Lower lobe of right lung (tissue), 2 donors: ENCODE measurements at regions not wholly inside any gene's neighbourhood (a gene's known extent, or its start where the extent isn't known, plus 50 kb on each side); places are given as distances from the start of the nearest gene placed in this dataset.

Source experiments
- ATAC-seq, 2 donors: fragments of 200-7000 bp; cut with Tn5 transposase; one replicate each; pipeline ENCODE4 v1.9.1; 2020 to 2022; ENCODE audit warnings: mild to moderate bottlenecking in 2 of 2, moderate library complexity in 2 of 2
- DNase-seq: peaks from one replicate; pipeline ENCODE4 v3.0.0-alpha.2; 2020
- H3K27ac ChIP-seq: fragments of 200-600 bp; one replicate; pipeline ENCODE4 v1.8.0; 2022
- H3K27me3 ChIP-seq: fragments of 200-600 bp; one replicate; pipeline ENCODE4 v1.8.0; 2022; ENCODE audit warnings: low read depth
- H3K36me3 ChIP-seq: fragments of 200-600 bp; one replicate; pipeline ENCODE4 v1.8.0; 2022; ENCODE audit warnings: mild to moderate bottlenecking
- H3K4me1 ChIP-seq: fragments of 200-600 bp; one replicate; pipeline ENCODE4 v1.8.0; 2022
- H3K4me3 ChIP-seq: fragments of 200-600 bp; one replicate; pipeline ENCODE4 v1.8.0; 2022; ENCODE audit warnings: mild to moderate bottlenecking
- H3K9me3 ChIP-seq: fragments of 200-600 bp; one replicate; pipeline ENCODE4 v1.8.0; 2022
- CTCF ChIP-seq: fragments of 200-600 bp; IDR thresholded peaks from one replicate; pipeline ENCODE4 v1.8.0; 2022; ENCODE audit warnings: antibody characterized with exemption, mild to moderate bottlenecking
- intact Hi-C: fragments of 100-400 bp; cut with DNase I; formaldehyde crosslinking; loops from one replicate; pipeline ENCODE4 v1.11.0; 2022
- donor health status: DM: no; HTN: yes; CAD: no; lungs with severe emphysema.

DNA sequence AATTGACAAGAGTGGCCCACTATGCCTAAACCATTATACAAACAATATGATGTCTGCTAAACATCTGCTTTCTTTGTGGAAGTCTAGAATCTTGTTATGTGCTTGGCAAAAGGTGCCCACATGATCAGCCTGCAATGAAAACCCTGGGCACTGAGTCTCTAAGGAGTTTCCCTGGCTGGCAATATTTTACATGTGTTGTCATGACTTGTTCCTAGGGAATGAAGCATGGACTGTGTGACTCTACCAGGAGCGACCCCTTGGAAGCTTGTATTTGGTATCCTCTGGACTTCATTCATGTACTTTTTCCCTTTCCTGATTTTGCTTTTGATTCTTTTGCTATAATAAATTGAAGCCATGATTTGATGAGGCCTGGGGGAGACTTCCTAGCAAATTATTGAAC lies 324.9 kb downstream of the HHIPL2 start:
- Histone ChIP-seq H3K27ac (no peak overlapping the region), H3K9me3 (no peaks in the 10 kb centered on the region), H3K27me3 (no peaks in the 10 kb centered on the region), H3K4me1 (no peaks in the 10 kb centered on the region), H3K36me3 (no peaks in the 10 kb centered on the region), H3K4me3 (no peak overlapping the region)
- intact Hi-C loops, result no loop called here
- no peak for TF ChIP-seq CTCF
- no peak for ATAC-seq
- no peak for DNase-seq

GRCh38 chr1:222216255-222216754 lies 331.6 kb downstream of the HHIPL2 start:
- Histone ChIP-seq H3K36me3 (no peaks in the 10 kb centered on the region), H3K4me3 (no peak overlapping the region), H3K27me3 (no peaks in the 10 kb centered on the region), H3K9me3 (no peaks in the 10 kb centered on the region), H3K4me1 (no peaks in the 10 kb centered on the region), H3K27ac (no peak overlapping the region)
- no peak for TF ChIP-seq CTCF
- ATAC-seq (no peak), DNase-seq (no peak)
- intact Hi-C loops, result no loop called here

DNA sequence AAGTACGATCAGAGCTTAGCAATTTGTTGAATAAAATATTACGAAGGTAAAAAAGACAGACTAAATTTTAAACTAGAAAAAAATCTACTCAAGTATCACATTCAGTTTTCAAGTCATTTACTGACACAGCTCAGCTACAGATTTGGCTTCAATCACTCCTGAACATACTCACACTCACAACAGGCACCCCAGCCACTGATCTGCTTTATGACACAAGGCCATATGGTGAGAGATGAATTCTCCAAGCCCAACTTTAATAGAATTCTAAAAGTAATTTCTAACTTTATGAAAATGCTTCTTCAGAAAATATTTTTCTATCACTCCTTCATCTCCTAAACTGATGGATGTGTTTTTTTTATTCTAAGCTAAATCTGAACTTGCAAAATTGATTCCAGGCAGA lies 337.1 kb downstream of the HHIPL2 start:
- Histone ChIP-seq H3K36me3 (no peaks in the 10 kb centered on the region), H3K9me3 (no peaks in the 10 kb centered on the region), H3K27ac (no peak overlapping the region), H3K4me3 (no peak overlapping the region), H3K27me3 (no peaks in the 10 kb centered on the region), H3K4me1 (no peaks in the 10 kb centered on the region)
- no peak for ATAC-seq
- intact Hi-C loops, result no loop called here
- DNase-seq, result no peak
- TF ChIP-seq CTCF, result no peak

DNA sequence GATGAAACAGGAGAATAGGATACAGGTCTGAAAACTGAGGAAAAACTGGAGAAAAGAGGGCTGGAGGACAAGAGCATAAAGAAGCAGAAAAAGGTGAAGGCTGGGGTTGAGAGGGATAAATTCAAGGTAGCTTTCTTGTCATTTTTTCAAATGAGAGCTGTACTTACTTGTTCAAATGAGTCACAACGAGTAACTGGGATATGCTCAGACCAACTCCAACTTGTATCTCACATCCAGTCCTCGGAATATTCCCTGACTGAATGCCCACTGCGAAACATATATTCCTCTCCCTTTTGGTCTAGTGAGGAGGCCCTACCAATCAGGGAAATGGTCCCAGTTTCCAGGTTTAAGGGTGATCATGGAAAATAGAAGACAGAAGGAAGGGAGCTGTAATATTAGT lies 343.4 kb downstream of the HHIPL2 start:
- DNase-seq (no peak), ATAC-seq (no peak)
- no peaks in the 10 kb centered on the region for H3K9me3 ChIP-seq
- TF ChIP-seq CTCF, result no peak
- no peaks in the 10 kb centered on the region for H3K4me1 ChIP-seq
- no peak overlapping the region for H3K4me3 ChIP-seq
- intact Hi-C loops, result no loop called here
- no peaks in the 10 kb centered on the region for H3K27me3 ChIP-seq
- no peaks in the 10 kb centered on the region for H3K36me3 ChIP-seq
- no peak overlapping the region for H3K27ac ChIP-seq

- DNase-seq (no peak), ATAC-seq (no peak)
- no peaks in the 10 kb centered on the region for H3K27me3 ChIP-seq
- H3K27ac ChIP-seq, result no peak overlapping the region
- no peaks in the 10 kb centered on the region for H3K36me3 ChIP-seq
- no peaks in the 10 kb centered on the region for H3K4me1 ChIP-seq
- no peak for TF ChIP-seq CTCF
- H3K4me3 ChIP-seq, result no peak overlapping the region
- intact Hi-C loops, result no loop called here
- no peaks in the 10 kb centered on the region for H3K9me3 ChIP-seq
Observed at GRCh38 chr1:222202831-222203230, 345.1 kb downstream of the HHIPL2 start.

GRCh38 chr1:222196736-222197135 lies 351.2 kb downstream of the HHIPL2 start:
- no peak for DNase-seq
- no peak for ATAC-seq
- H3K27me3 ChIP-seq, result no peaks in the 10 kb centered on the region
- no peak overlapping the region for H3K27ac ChIP-seq
- no peaks in the 10 kb centered on the region for H3K36me3 ChIP-seq
- H3K9me3 ChIP-seq, result no peaks in the 10 kb centered on the region
- H3K4me1 ChIP-seq, result no peaks in the 10 kb centered on the region
- no peak for TF ChIP-seq CTCF
- intact Hi-C loops, result no loop called here
- H3K4me3 ChIP-seq, result no peak overlapping the region
